ENCODE measurements at regions not wholly inside any gene's neighbourhood (a gene's known extent, or its start where the extent isn't known, plus 50 kb on each side); places are given as distances from the start of the nearest gene placed in this dataset.

GRCh38 chr4:160983035-160983434 lies 1180.8 kb downstream of the FSTL5 start:
- TF ChIP-seq CTCF (IDR thresholded peaks at IDR 0.05) (no peak), CREM (CRISPR knock-in tag; IDR thresholded peaks at IDR 0.05) (no peak), CREB1 (CRISPR knock-in tag; IDR thresholded peaks at IDR 0.05) (no peak)

Measured in WTC11 (cell line).